ENCODE measurements at regions not wholly inside any gene's neighbourhood (a gene's known extent, or its start where the extent isn't known, plus 50 kb on each side); places are given as distances from the start of the nearest gene placed in this dataset.

DNA sequence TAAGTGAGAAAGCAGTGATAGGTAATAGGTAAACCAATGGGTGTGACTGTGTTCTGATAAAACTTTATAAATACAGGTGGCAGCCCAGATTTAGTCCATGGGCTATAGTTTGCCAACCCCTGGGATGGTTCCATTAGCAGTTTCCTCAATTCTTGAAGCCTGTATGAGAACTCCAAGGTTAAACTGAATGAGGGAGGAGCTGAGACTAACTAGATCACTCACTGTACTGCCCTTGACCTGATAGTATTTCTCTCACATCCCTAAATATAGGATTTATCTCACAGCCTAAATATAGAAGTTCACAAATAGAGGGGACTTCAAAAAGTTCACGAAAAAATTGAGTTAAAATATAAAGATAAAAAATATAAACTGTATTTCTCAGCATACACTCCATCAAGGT is 439.6 kb upstream of the CCDC196 start:
- no peak overlapping the region for H3K4me3 ChIP-seq (ENCODE audit: low read depth in 1 of 2, low read length in 2 of 2)
- H3K4me1 ChIP-seq (ENCODE audit: control insufficient read depth in 2 of 2, insufficient read depth in 2 of 2, low read length in 1 of 2): no peaks in the 10 kb centered on the region
- WGBS, 2 donors: 74 to 78% methylated on average over 1 of the region's 1 CpG
- H3K9me3 ChIP-seq (ENCODE audit: control insufficient read depth in 2 of 2, insufficient read depth in 1 of 2, low read depth in 1 of 2, low read length in 1 of 2): no peaks in the 10 kb centered on the region
- H3K27ac ChIP-seq (ENCODE audit: low read depth in 2 of 2, low read length in 1 of 2): no peak overlapping the region
- peaks cover 0 to 4% of the 10 kb centered on the region in 2 donors for H3K27me3 ChIP-seq (ENCODE audit: control insufficient read depth in 1 of 2, insufficient read depth in 2 of 2, low read length in 2 of 2)
- H3K36me3 ChIP-seq (ENCODE audit: control insufficient read depth in 2 of 2, insufficient read depth in 2 of 2, low read length in 1 of 2): no peaks in the 10 kb centered on the region

DNA sequence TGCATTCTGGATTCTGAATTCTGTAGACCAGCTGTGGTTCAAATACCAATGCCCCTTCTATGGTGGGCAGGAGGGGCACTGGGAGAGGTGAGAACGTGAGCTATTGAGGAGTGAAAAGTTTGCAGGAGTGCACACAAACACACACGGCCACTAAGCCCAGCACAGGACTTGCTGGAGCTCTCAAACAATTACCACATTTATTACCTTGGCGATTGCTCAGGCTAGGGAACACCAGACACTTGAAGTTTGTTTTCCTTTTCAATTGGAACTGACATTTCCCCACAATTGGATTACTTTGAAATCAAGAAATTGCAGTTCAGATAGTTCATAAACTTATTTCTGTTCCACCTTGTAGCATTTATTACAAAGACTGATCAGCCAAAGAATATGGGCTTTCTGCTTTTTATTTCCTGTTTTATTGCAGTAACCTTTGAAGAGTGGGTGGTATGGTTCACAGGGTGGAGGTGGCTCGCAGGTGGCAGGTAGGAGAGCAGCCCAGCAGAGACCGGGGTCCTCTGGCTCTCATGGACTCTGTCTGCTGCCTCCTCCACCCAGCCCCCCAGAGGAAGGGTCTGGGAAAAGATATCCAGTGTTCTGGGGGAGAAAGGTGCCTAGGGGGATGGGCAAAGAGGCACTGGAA is 429.8 kb upstream of the CCDC196 start:
- Histone ChIP-seq H3K27ac (ENCODE audit: low read depth in 2 of 2, low read length in 1 of 2) (no peak overlapping the region), H3K4me1 (ENCODE audit: control insufficient read depth in 2 of 2, insufficient read depth in 2 of 2, low read length in 1 of 2) (no peaks in the 10 kb centered on the region), H3K36me3 (ENCODE audit: control insufficient read depth in 2 of 2, insufficient read depth in 2 of 2, low read length in 1 of 2) (no peaks in the 10 kb centered on the region), H3K27me3 (ENCODE audit: control insufficient read depth in 1 of 2, insufficient read depth in 2 of 2, low read length in 2 of 2) (no peaks in the 10 kb centered on the region), H3K4me3 (ENCODE audit: low read depth in 1 of 2, low read length in 2 of 2) (no peak overlapping the region), H3K9me3 (ENCODE audit: control insufficient read depth in 2 of 2, insufficient read depth in 1 of 2, low read depth in 1 of 2, low read length in 1 of 2) (no peaks in the 10 kb centered on the region)
- WGBS, 2 donors: 69 to 73% methylated on average over 5 of the region's 5 CpGs

DNA sequence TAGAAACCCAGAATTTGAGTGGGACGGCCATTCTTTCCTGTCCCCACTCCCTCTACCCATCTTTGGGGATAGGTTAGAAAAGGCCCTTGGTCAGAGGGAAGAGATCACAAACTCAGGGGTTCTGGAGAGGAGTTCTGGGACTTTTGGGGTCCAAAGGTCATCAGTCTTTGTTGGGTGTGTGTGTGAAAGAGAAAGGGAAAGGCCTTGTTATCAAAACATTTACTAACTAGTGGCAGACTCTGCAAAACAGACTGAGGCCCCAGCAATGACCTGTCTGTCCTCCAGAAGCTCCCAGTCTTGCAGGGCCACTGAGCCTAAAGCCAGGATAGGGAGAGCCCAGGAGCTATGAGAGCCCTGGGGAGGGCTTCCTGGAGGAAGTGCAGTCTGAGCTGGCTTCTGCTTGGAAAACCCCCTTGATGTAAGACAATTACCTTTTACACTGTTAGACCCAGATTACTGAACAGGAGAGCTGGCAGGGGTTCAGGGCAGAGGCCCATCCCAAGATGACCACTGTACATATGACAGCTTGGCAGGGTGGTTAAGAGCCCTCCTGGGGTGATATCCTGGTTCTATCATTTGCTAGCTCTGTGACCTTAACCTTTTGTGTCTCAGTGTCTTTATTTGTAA is 429.1 kb upstream of the CCDC196 start:
- Histone ChIP-seq H3K27me3 (ENCODE audit: control insufficient read depth in 1 of 2, insufficient read depth in 2 of 2, low read length in 2 of 2) (no peaks in the 10 kb centered on the region), H3K36me3 (ENCODE audit: control insufficient read depth in 2 of 2, insufficient read depth in 2 of 2, low read length in 1 of 2) (no peaks in the 10 kb centered on the region), H3K9me3 (ENCODE audit: control insufficient read depth in 2 of 2, insufficient read depth in 1 of 2, low read depth in 1 of 2, low read length in 1 of 2) (no peaks in the 10 kb centered on the region), H3K4me1 (ENCODE audit: control insufficient read depth in 2 of 2, insufficient read depth in 2 of 2, low read length in 1 of 2) (no peaks in the 10 kb centered on the region), H3K4me3 (ENCODE audit: low read depth in 1 of 2, low read length in 2 of 2) (no peak overlapping the region), H3K27ac (ENCODE audit: low read depth in 2 of 2, low read length in 1 of 2) (no peak overlapping the region)
- WGBS, 2 donors: 92% methylated on average over 1 of the region's 1 CpG

DNA sequence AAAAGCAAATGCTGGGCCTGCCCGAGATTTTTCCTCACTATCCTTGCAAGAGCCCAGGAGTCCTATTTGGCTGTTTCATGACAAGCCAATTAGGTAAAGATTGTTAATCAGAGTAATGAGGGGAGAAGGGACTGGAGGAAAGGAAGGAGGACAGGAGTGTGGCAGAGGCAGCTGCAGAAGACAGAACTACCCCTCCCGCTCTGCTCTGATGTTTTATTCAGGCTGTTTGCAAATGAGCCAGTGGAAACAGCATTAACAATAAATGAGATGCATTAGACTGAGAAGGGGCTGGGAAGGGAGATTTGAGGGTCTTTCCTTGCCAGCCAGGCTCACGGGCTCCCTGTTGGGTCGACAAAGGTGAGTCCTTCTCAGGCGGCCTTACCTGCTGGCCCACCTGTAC is 421.0 kb upstream of the CCDC196 start:
- Histone ChIP-seq H3K4me1 (ENCODE audit: control insufficient read depth in 2 of 2, insufficient read depth in 2 of 2, low read length in 1 of 2) (no peaks in the 10 kb centered on the region), H3K27ac (ENCODE audit: low read depth in 2 of 2, low read length in 1 of 2) (no peak overlapping the region), H3K4me3 (ENCODE audit: low read depth in 1 of 2, low read length in 2 of 2) (no peak overlapping the region), H3K36me3 (ENCODE audit: control insufficient read depth in 2 of 2, insufficient read depth in 2 of 2, low read length in 1 of 2) (no peaks in the 10 kb centered on the region), H3K9me3 (ENCODE audit: control insufficient read depth in 2 of 2, insufficient read depth in 1 of 2, low read depth in 1 of 2, low read length in 1 of 2) (no peaks in the 10 kb centered on the region), H3K27me3 (ENCODE audit: control insufficient read depth in 1 of 2, insufficient read depth in 2 of 2, low read length in 2 of 2) (no peaks in the 10 kb centered on the region)
- WGBS, 2 donors: 90 to 91% methylated on average over 5 of the region's 5 CpGs

DNA sequence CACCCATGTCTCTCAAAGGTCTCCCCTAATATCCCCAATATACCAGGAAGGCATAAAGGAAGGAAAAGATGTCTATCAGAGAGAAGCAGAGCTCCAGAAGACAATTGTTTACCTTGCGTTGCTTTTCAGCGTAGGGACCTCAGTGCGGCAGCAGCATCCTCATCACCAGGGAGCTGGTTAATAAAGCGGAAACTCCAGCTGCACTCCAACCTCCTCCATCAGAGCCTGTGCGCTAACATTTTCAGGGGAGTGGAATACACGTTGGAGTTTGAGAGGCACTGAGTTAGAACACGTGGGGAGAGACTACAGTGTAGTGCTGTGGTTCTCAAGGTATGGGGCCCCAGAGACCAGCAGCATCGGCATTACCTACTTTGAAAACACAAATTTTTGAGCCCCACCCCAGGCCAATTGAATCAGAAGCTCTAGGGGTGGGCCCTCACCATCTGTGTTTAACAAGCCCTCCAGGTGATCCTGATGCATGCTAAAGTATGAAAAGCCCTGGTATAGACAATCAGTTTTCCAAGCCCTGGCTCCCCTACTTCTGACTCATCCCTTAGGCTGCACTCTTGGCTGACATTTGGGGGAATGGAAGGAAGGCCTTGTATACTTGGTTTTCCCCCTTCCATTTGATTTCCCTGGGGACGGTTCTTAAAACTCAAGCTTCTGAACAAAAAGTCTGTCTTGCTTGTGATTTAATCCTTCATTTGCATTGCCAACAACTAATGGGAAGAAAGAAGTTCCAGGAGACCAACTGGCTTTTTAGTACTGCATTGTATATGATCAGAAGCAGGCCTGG is 419.0 kb upstream of the CCDC196 start:
- H3K9me3 ChIP-seq (ENCODE audit: control insufficient read depth in 2 of 2, insufficient read depth in 1 of 2, low read depth in 1 of 2, low read length in 1 of 2): no peaks in the 10 kb centered on the region
- no peaks in the 10 kb centered on the region for H3K36me3 ChIP-seq (ENCODE audit: control insufficient read depth in 2 of 2, insufficient read depth in 2 of 2, low read length in 1 of 2)
- no peak overlapping the region for H3K4me3 ChIP-seq (ENCODE audit: low read depth in 1 of 2, low read length in 2 of 2)
- H3K27me3 ChIP-seq (ENCODE audit: control insufficient read depth in 1 of 2, insufficient read depth in 2 of 2, low read length in 2 of 2): no peaks in the 10 kb centered on the region
- H3K4me1 ChIP-seq (ENCODE audit: control insufficient read depth in 2 of 2, insufficient read depth in 2 of 2, low read length in 1 of 2): no peaks in the 10 kb centered on the region
- H3K27ac ChIP-seq (ENCODE audit: low read depth in 2 of 2, low read length in 1 of 2): no peak overlapping the region
- WGBS, 2 donors: 68 to 78% methylated on average over 9 of the region's 9 CpGs

DNA sequence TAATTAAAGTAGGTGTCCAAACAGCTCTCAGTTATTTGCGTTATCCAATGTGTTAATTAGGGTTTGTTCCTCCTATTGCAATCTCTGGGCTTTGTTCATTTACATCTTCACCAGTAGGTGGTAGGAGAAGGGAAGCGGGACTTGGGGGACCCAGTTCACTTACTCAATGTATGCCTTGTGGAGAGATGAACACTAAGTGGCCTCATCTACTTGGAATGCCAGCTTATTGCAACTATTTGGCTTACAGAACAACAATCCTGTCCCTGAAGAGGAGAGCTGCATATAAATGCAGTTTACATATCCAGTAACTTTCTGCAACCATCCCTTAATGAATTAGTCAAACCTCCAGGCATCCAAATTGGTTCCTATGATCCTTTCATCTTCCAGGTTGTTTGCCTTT is 417.1 kb upstream of the CCDC196 start:
- WGBS, 2 donors: 93 to 97% methylated on average over 2 of the region's 2 CpGs
- no peak overlapping the region for H3K27ac ChIP-seq (ENCODE audit: low read depth in 2 of 2, low read length in 1 of 2)
- no peaks in the 10 kb centered on the region for H3K9me3 ChIP-seq (ENCODE audit: control insufficient read depth in 2 of 2, insufficient read depth in 1 of 2, low read depth in 1 of 2, low read length in 1 of 2)
- no peaks in the 10 kb centered on the region for H3K4me1 ChIP-seq (ENCODE audit: control insufficient read depth in 2 of 2, insufficient read depth in 2 of 2, low read length in 1 of 2)
- no peaks in the 10 kb centered on the region for H3K36me3 ChIP-seq (ENCODE audit: control insufficient read depth in 2 of 2, insufficient read depth in 2 of 2, low read length in 1 of 2)
- H3K4me3 ChIP-seq (ENCODE audit: low read depth in 1 of 2, low read length in 2 of 2): no peak overlapping the region
- no peaks in the 10 kb centered on the region for H3K27me3 ChIP-seq (ENCODE audit: control insufficient read depth in 1 of 2, insufficient read depth in 2 of 2, low read length in 2 of 2)

DNA sequence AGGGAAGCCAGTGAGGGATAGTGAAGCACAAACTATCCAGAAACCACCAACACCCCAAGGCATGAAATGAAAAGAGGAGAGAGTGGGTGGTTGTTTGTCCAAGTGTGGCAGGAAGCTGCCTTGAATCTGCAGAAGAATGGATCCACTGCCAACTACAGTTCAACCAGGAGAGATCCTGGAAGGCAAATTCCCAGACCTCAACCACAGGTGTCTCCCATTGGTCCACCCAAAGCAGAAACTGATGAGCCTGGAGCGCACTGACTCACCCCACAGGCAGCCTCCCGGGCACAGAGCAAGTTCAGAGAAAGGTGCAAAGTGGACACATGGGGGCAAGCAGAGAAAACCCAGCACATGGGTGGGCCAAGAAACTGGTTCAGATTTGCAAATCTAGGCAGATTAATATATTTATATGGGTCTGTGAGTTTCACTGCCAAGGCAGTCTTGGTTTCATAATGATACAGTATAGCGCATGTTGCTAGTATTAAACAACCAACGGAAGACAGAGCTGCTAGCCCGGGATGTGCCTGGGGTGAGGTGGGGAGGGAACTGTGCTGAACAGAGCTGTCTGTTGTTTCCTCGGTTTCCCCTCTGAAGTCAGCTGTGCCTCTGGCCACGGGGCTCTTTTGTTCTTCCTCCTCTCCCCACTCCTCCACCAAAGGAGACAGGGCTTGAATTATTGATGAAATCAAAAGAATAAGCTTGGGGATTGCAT is 416.2 kb upstream of the CCDC196 start:
- H3K9me3 ChIP-seq (ENCODE audit: control insufficient read depth in 2 of 2, insufficient read depth in 1 of 2, low read depth in 1 of 2, low read length in 1 of 2): no peaks in the 10 kb centered on the region
- 70 to 73% methylated on average over 7 of the region's 7 CpGs for WGBS, 2 donors
- no peak overlapping the region for H3K27ac ChIP-seq (ENCODE audit: low read depth in 2 of 2, low read length in 1 of 2)
- no peaks in the 10 kb centered on the region for H3K4me1 ChIP-seq (ENCODE audit: control insufficient read depth in 2 of 2, insufficient read depth in 2 of 2, low read length in 1 of 2)
- H3K4me3 ChIP-seq (ENCODE audit: low read depth in 1 of 2, low read length in 2 of 2): no peak overlapping the region
- no peaks in the 10 kb centered on the region for H3K36me3 ChIP-seq (ENCODE audit: control insufficient read depth in 2 of 2, insufficient read depth in 2 of 2, low read length in 1 of 2)
- H3K27me3 ChIP-seq (ENCODE audit: control insufficient read depth in 1 of 2, insufficient read depth in 2 of 2, low read length in 2 of 2): no peaks in the 10 kb centered on the region

DNA sequence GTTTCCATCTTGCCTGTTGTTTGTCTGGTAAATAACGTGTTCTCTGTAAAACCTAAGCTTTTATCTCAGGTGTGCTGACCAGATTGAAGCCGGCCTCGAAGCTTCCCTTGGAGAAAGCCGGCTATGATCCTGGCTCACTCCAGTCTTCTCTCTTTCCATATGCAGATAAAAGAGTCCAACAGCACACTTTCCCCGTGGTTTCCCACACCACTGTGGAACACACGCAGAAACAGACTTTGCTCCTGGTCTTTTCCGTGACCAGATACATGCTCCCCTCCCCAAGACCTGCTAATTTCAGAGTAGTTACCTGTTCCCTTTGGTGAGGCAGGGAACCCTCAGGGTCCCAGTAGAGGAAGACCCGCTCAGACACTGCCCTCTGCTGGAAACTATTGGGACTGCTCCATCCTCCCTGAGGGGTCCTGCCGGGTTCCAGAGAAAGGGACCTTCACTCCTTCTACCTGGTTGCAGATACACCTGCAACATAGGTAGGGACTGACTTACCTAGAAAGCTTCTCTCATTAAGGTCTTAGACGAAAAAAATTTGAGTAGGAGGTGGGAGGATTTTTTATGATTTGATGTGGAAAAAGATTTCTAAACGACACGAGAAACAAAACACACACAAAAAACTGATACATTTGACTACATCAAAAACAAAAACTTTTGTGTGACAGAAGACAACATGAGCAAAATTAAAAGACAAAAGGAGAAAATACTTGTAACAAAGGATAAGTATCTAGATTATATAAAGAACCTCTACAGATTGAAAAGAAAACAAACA is 415.4 kb upstream of the CCDC196 start:
- Histone ChIP-seq H3K27ac (ENCODE audit: low read depth in 2 of 2, low read length in 1 of 2) (no peak overlapping the region), H3K9me3 (ENCODE audit: control insufficient read depth in 2 of 2, insufficient read depth in 1 of 2, low read depth in 1 of 2, low read length in 1 of 2) (no peaks in the 10 kb centered on the region), H3K27me3 (ENCODE audit: control insufficient read depth in 1 of 2, insufficient read depth in 2 of 2, low read length in 2 of 2) (no peaks in the 10 kb centered on the region), H3K4me1 (ENCODE audit: control insufficient read depth in 2 of 2, insufficient read depth in 2 of 2, low read length in 1 of 2) (no peaks in the 10 kb centered on the region), H3K4me3 (ENCODE audit: low read depth in 1 of 2, low read length in 2 of 2) (no peak overlapping the region), H3K36me3 (ENCODE audit: control insufficient read depth in 2 of 2, insufficient read depth in 2 of 2, low read length in 1 of 2) (no peaks in the 10 kb centered on the region)
- WGBS, 2 donors: 60 to 69% methylated on average over 12 of the region's 12 CpGs

Measured in esophagus (tissue), 2 donors.